UCSD-AML1 (cell line): ENCODE measurements at regions not wholly inside any gene's neighbourhood (a gene's known extent, or its start where the extent isn't known, plus 50 kb on each side); places are given as distances from the start of the nearest gene placed in this dataset.

Experiments
- DNase-seq: peaks from one replicate; lab custom pipeline; 2025; ENCODE audit not compliant: unreplicated experiment; lab: John Stamatoyannopoulos, UW

- DNase-seq = no peak
Measured at GRCh38 chr9:95822583-95823431, 52.7 kb upstream of the ERCC6L2 start.

DNA sequence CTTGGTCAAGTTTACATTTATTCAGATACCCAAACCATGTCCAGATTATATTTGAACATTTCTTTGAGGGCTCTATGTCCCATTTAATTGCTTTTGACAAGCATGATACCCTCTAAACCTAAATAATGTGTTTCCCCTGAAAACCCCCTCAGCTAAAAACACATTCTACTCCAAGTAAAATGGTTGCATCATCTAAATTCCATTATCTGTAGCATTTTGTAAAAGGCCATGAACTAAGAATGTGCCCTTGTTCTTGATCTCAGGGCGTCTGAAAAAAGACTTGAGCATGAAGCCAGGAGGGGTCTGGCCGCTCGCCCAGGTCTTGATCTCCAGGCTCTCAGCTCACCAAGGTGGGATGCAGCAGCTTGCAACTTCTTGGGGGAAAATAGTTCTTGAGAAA, 53.5 kb upstream of the ERCC6L2 start:
- no peak for DNase-seq

GRCh38 chr9:95820074-95820473, 55.4 kb upstream of the ERCC6L2 start:
- no peak for DNase-seq

- no peak for DNase-seq
Measured at GRCh38 chr9:95819636-95820035, 55.9 kb upstream of the ERCC6L2 start.

- DNase-seq = no peak
Measured at GRCh38 chr9:95817205-95817604, 58.3 kb upstream of the ERCC6L2 start.

GRCh38 chr9:95816716-95817115, 58.8 kb upstream of the ERCC6L2 start:
- no peak for DNase-seq

DNA sequence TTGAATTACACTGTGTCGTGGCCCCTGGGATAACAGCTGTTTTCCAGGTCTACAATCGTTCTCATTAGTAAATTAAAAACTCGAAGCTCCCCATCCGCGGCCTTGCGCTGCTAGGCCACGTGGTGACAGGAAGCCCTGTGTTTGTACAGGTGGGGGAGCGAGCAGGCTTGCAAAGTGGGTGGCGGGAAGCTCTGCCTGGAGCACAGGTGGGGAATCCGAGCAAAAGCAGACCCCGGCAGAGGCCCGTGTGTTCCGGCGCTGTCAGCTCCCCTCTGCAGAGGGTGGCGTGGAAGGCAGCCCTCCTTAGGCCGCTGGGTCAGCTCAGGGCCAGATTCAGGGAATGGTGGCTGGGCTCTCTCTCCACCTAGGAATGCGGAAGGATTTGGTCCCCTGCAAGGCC, 59.5 kb upstream of the ERCC6L2 start:
- no peak for DNase-seq

- no peak for DNase-seq
Measured at GRCh38 chr9:95815133-95815532, 60.4 kb upstream of the ERCC6L2 start.

GRCh38 chr9:95813923-95814322, 61.6 kb upstream of the ERCC6L2 start:
- no peak for DNase-seq

- DNase-seq = no peak
Measured at GRCh38 chr9:95810814-95811213, 64.7 kb upstream of the ERCC6L2 start.

DNA sequence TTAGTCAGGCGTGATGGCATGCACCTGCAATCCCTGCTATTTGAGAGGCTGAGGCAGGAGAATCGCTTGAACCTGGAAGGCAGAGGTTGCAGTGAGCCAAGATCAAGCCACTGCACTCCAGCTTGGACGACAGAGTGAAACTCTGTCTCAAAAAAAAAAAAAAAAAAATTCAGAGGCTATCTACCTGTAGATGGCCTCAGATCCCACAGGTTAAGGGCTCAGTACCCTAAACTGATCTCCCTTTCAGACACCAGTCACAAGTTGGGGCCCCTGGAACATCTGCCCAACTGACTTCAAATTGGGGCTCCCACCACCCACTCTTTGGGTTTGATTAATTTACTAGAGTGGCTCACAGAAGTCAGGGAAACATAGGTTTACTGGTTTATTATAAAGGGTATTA, 65.4 kb upstream of the ERCC6L2 start:
- no peak for DNase-seq

DNA sequence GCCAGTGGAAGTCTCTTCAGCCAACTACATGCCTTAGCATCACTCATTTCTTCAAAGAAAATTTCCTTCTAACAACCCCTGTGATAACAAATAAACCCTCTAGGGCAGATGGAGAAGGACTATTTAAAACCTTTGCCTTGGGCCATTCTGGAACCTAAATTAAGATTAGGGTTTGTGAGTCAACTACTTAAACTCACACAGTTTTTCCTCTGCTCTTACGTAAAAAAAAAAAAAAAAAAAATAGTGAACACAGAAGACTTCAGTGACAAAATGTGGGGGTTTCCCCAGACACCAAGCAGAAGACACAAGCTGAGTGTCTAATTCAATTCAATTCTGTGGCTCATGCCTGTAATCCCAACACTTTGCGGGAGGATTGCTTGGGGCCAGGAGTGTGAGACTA, 65.8 kb upstream of the ERCC6L2 start:
- DNase-seq = no peak

- no peak for DNase-seq
Measured at GRCh38 chr9:95808011-95808410, 67.5 kb upstream of the ERCC6L2 start.

GRCh38 chr9:95807326-95807947, 68.1 kb upstream of the ERCC6L2 start:
- no peak for DNase-seq

DNA sequence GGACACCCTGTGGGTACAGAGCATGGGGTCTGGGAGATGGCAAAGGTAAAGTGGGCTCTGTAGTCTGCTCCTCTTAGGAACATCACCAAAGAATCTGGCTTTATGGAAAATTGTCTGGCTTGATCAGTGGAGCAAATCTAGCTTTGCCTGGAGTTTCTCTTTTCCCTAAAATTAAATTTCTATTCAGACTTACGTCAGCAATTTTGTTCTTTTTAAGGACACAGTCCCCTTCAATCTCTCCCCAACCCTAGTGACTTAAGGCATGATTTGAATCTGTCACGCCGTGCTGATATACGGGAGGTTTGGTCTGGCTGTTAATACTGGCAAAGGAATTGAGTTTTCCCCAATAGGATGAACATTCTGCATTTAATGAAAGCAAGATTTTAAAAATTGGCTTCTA, 72.3 kb upstream of the ERCC6L2 start:
- DNase-seq = no peak

- no peak for DNase-seq
Measured at GRCh38 chr9:95801797-95802196, 73.7 kb upstream of the ERCC6L2 start.

GRCh38 chr9:95796029-95796428, 79.5 kb upstream of the ERCC6L2 start:
- no peak for DNase-seq

GRCh38 chr9:95793924-95794828, 81.3 kb upstream of the ERCC6L2 start:
- DNase-seq = no peak

DNA sequence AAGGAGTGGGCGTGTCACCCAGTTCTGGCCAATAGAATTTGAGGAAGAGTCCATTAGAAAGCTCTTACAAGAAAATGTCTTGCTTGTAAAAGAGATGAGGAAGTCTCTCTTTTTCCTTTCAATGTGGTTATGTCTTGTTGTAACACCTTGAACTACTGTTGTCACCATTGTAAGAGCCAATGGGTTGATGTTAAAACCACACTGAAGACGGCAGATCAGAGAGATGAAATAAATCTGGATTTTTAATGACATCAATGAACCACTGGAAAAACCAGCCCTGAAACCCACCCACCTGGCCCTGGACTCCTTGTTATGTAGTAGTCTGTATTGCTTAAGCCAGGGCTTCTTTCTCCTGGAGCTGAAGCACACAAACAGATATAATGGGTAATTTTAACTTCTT, 83.8 kb upstream of the ERCC6L2 start:
- DNase-seq = no peak

- no peak for DNase-seq
Measured at GRCh38 chr9:95791286-95791685, 84.2 kb upstream of the ERCC6L2 start.

DNA sequence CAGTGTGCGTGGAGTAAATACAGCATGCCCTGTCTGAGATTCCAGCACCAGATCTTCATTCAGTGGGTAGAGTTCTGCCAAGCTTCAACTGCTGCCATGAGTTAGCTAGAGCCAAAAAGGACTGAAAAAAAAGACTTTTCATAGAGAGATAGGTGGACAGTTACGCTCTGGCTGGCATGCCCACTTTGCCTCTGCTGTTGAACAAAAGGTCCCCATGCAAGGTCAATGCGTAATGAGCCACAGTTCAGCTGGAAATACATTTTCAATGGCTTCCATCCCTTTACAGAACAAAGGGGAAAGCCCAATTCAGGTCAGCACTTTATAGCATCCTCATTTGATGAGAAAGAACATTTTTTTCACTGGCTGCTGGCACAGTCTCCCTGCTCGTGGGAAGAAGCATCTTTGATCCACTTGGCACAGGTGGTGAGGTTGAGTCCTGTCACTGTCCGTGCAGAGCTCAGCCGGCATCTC, 86.9 kb upstream of the ERCC6L2 start:
- DNase-seq = no peak

DNA sequence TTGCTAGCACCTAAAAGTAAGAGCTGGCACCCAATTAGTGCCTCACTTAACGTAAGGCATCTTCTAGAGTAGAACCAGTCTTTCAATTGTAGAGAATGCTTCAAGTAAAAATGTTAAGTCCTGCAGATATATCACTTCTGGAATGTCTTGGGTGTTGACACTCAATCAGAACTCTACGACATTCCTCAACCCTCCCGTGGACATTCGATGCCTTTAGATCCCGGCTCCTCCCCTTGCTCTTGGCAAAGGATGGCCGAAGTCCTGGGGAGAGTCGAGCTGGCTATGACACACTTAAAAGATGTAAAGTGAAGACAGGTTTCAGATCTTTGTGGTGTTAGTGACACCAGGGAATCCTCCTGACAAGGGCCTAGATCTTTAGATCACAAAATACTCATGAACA, 87.5 kb upstream of the ERCC6L2 start:
- DNase-seq = no peak
